SK-N-SH treated with all-trans-retinoic acid at 6 μM for 48 hours (cell line): ENCODE measurements at regions not wholly inside any gene's neighbourhood (a gene's known extent, or its start where the extent isn't known, plus 50 kb on each side); places are given as distances from the start of the nearest gene placed in this dataset.

Experiments
- CREB5 ChIP-seq: fragments of 250-450 bp; sonication (Bioruptor Pico); IDR thresholded peaks from 2 replicates; pipeline ENCODE4 v1.5.1; 2020; ENCODE audit warnings: low read depth, mild to moderate bottlenecking, moderate library complexity
- ISL1 ChIP-seq: fragments of 250-450 bp; sonication (Bioruptor Pico); IDR thresholded peaks from 2 replicates; pipeline ENCODE4 v2.1.2; 2022; ENCODE audit warnings: mild to moderate bottlenecking, moderate library complexity
- OSR1 ChIP-seq: fragments of 250-450 bp; sonication (Bioruptor Pico); IDR thresholded peaks from 2 replicates; pipeline ENCODE4 v1.8.0; 2022; ENCODE audit warnings: moderate library complexity, mild to moderate bottlenecking, inconsistent platforms
- POU6F1 ChIP-seq: fragments of 250-450 bp; sonication (Bioruptor Pico); IDR thresholded peaks from 2 replicates; pipeline ENCODE4 v1.8.0; 2021; ENCODE audit warnings: low read depth, mild to moderate bottlenecking, moderate library complexity, borderline replicate concordance
- PPARA ChIP-seq: fragments of 250-450 bp; sonication (Bioruptor Pico); IDR thresholded peaks from 2 replicates; pipeline ENCODE4 v1.5.0; 2020; ENCODE audit warnings: mild to moderate bottlenecking, borderline replicate concordance
- RARB ChIP-seq: fragments of 250-450 bp; sonication (Bioruptor Pico); IDR thresholded peaks from 2 replicates; pipeline ENCODE4 v1.8.0; 2021; ENCODE audit warnings: mild to moderate bottlenecking, moderate library complexity
- TCF4 ChIP-seq: fragments of 250-450 bp; sonication (Bioruptor Pico); IDR thresholded peaks from 2 replicates; pipeline ENCODE4 v1.8.0; 2021; ENCODE audit warnings: mild to moderate bottlenecking, moderate library complexity, borderline replicate concordance
- TSHZ2 ChIP-seq: fragments of 250-450 bp; sonication (Bioruptor Pico); IDR thresholded peaks from 2 replicates; pipeline ENCODE4 v1.5.0; 2020; ENCODE audit warnings: mild to moderate bottlenecking, moderate library complexity
- ZFP3 ChIP-seq: fragments of 250-450 bp; sonication (Bioruptor Pico); IDR thresholded peaks from 2 replicates; pipeline ENCODE4 v1.5.0; 2020; ENCODE audit warnings: mild to moderate bottlenecking, moderate library complexity
- ZFP30 ChIP-seq: fragments of 450-650 bp; formaldehyde crosslinking; IDR thresholded peaks from 2 replicates; pipeline ENCODE4 v1.5.0; 2022; ENCODE audit warnings: mild to moderate bottlenecking, moderate library complexity
- ZNF70 ChIP-seq: fragments of 450-650 bp; formaldehyde crosslinking; IDR thresholded peaks from 2 replicates; pipeline ENCODE4 v1.5.0; 2020; ENCODE audit warnings: mild to moderate bottlenecking, moderate library complexity
- ZNF8 ChIP-seq: fragments of 450-650 bp; formaldehyde crosslinking; IDR thresholded peaks from 2 replicates; pipeline ENCODE4 v1.5.0; 2020; ENCODE audit warnings: mild to moderate bottlenecking, moderate library complexity

- TF ChIP-seq CREB5 (CRISPR knock-in tag), result no peak
- TF ChIP-seq ISL1 (CRISPR knock-in tag), result no peak
- no peak for TF ChIP-seq ZFP3
- no peak for TF ChIP-seq ZFP30 (CRISPR knock-in tag)
- no peak for TF ChIP-seq ZNF8 (CRISPR knock-in tag)
- TF ChIP-seq TSHZ2 (CRISPR knock-in tag), result no peak
- TF ChIP-seq POU6F1 (CRISPR knock-in tag), result no peak
- TF ChIP-seq PPARA (CRISPR knock-in tag), result no peak
- no peak for TF ChIP-seq ZNF70
- no peak for TF ChIP-seq RARB (CRISPR knock-in tag)
- no peak for TF ChIP-seq OSR1
- TF ChIP-seq TCF4, result no peak
Observed at GRCh38 chr1:56320464-56321149, 258.8 kb downstream of the PLPP3 start.
